ENCODE measurements at regions not wholly inside any gene's neighbourhood (a gene's known extent, or its start where the extent isn't known, plus 50 kb on each side); places are given as distances from the start of the nearest gene placed in this dataset.

GRCh38 chr9:84521208-84521607, 148.3 kb upstream of the NTRK2 start:
- TF ChIP-seq, protein P1, sequence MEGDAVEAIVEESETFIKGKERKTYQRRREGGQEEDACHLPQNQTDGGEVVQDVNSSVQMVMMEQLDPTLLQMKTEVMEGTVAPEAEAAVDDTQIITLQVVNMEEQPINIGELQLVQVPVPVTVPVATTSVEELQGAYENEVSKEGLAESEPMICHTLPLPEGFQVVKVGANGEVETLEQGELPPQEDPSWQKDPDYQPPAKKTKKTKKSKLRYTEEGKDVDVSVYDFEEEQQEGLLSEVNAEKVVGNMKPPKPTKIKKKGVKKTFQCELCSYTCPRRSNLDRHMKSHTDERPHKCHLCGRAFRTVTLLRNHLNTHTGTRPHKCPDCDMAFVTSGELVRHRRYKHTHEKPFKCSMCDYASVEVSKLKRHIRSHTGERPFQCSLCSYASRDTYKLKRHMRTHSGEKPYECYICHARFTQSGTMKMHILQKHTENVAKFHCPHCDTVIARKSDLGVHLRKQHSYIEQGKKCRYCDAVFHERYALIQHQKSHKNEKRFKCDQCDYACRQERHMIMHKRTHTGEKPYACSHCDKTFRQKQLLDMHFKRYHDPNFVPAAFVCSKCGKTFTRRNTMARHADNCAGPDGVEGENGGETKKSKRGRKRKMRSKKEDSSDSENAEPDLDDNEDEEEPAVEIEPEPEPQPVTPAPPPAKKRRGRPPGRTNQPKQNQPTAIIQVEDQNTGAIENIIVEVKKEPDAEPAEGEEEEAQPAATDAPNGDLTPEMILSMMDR (IDR thresholded peaks at IDR 0.05; ENCODE audit: low read depth, low read length), result no peak
- TF ChIP-seq POLR2A (IDR thresholded peaks at IDR 0.05; ENCODE audit: extremely low read depth, insufficient read length), result no peak
